ENCODE measurements at regions not wholly inside any gene's neighbourhood (a gene's known extent, or its start where the extent isn't known, plus 50 kb on each side); places are given as distances from the start of the nearest gene placed in this dataset.
A peak's percentile ranks its signal among the peaks of the same experiment; 100 is the strongest.

DNA sequence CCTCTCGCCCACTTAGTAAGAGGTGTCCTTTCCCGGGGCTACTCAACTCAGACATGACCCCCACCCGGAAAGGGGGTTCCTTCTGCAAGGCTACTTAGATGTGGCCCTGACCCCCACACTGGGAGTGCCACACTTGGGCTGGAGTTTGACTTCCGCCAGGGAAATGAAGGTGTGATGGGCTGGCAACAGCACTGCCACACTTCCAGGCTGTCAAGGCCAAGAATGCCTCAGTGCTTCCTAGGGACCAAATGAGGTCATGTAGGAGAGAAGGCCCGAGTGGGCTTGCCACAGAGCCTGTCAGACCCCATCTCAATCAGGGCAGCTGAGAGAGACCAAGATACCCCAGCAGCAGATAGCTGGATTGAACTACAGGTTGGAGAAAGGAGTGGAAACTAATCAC, 55.5 kb downstream of the DRD1 start:
- H3K27ac Mint-ChIP-seq, result no peak overlapping the region
- no peaks in the 10 kb centered on the region for H3K9me3 Mint-ChIP-seq
- no peaks in the 10 kb centered on the region for H3K36me3 Mint-ChIP-seq (ENCODE audit: low read depth)
- DNase-seq (ENCODE audit: low spot score), result no peak
- no peak overlapping the region for H3K4me3 Mint-ChIP-seq
- no peaks in the 10 kb centered on the region for H3K4me1 Mint-ChIP-seq (ENCODE audit: low read depth)
- intact Hi-C loops (cut with micrococcal nuclease), result no loop called here
- H3K27me3 Mint-ChIP-seq (ENCODE audit: insufficient read depth), result peaks cover 13% of the 10 kb centered on the region

DNA sequence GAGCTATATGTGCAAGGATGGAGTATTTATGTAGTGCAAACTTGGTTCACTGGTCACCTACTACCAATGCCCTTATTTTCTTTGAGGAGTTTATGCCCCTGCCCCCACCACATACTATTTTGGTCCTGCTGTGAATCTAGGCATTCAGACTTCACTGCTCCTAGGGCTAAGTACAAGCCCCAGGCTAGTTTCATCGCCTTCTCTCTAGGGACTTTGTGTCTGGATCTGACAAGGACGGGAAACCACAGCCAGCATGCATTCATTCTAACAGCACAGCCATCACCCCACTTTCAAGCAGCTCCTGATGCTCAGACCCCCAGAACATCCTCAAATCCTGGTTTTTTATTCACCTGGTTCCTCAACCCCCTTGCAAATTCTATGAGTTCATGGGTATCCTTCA, 56.8 kb downstream of the DRD1 start:
- Mint-ChIP-seq H3K4me3 (no peak overlapping the region), H3K36me3 (ENCODE audit: low read depth) (no peaks in the 10 kb centered on the region), H3K9me3 (no peaks in the 10 kb centered on the region), H3K4me1 (ENCODE audit: low read depth) (no peaks in the 10 kb centered on the region), H3K27me3 (ENCODE audit: insufficient read depth) (peaks cover 13% of the 10 kb centered on the region), H3K27ac (no peak overlapping the region)
- no peak for DNase-seq (ENCODE audit: low spot score)
- intact Hi-C loops (cut with micrococcal nuclease), result no loop called here

DNA sequence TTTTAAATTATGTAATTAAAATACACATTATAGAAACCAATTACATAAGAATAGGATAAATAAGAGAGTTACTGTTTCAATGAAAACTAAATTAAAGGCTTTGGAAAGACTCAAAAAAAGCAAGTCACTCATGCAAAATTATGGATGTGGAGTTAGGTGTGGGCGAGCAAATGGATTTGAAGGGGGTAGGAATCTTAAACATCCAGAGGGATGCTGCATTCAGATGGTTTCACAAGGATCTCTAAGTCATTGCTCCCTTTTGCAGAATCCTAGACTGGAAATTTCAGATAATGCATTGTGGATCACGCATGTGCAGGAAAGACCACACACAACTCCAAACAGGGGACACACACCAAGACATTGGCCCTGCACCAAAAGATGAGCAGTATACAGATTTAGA, 57.5 kb downstream of the DRD1 start:
- Mint-ChIP-seq H3K27ac (no peak overlapping the region), H3K4me1 (ENCODE audit: low read depth) (no peaks in the 10 kb centered on the region), H3K27me3 (ENCODE audit: insufficient read depth) (peaks cover 13% of the 10 kb centered on the region), H3K9me3 (no peaks in the 10 kb centered on the region), H3K36me3 (ENCODE audit: low read depth) (no peaks in the 10 kb centered on the region), H3K4me3 (no peak overlapping the region)
- intact Hi-C loops (cut with micrococcal nuclease), result no loop called here
- DNase-seq (ENCODE audit: low spot score), result no peak

DNA sequence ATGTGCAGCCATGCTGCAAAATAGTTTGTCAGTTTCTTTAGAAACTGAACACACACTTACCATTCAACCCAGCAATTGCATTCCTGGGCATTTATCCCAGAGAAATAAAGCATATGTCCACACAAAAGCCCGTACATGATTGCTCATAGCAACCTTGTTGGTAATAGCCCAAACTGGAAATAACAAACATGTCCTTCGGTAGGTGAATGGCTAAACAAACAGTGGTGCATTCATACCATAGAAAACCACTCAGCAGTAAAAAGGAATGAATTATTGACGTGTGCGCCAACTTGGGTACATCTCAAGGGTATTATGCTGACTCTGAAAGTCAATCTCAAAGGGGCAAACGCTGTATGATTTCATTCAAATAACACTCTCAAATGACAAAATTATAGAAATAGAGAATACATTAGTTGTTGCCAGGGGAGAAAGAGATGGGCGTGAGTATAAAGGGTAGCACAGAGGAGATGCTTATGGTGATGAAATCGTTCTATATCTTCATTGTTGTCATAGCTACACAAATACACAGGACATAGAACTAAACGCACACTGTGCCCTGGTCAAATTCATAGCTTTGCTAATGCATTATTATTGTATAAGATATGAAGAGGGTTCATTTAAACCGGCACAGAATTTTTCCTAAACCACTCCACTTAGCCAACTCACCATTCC, 58.2 kb downstream of the DRD1 start:
- Mint-ChIP-seq H3K9me3 (no peaks in the 10 kb centered on the region), H3K36me3 (ENCODE audit: low read depth) (no peaks in the 10 kb centered on the region), H3K4me3 (no peak overlapping the region), H3K27ac (no peak overlapping the region), H3K27me3 (ENCODE audit: insufficient read depth) (peaks cover 18% of the 10 kb centered on the region), H3K4me1 (ENCODE audit: low read depth) (no peaks in the 10 kb centered on the region)
- intact Hi-C loops (cut with micrococcal nuclease), result no loop called here
- DNase-seq (ENCODE audit: low spot score), result no peak

DNA sequence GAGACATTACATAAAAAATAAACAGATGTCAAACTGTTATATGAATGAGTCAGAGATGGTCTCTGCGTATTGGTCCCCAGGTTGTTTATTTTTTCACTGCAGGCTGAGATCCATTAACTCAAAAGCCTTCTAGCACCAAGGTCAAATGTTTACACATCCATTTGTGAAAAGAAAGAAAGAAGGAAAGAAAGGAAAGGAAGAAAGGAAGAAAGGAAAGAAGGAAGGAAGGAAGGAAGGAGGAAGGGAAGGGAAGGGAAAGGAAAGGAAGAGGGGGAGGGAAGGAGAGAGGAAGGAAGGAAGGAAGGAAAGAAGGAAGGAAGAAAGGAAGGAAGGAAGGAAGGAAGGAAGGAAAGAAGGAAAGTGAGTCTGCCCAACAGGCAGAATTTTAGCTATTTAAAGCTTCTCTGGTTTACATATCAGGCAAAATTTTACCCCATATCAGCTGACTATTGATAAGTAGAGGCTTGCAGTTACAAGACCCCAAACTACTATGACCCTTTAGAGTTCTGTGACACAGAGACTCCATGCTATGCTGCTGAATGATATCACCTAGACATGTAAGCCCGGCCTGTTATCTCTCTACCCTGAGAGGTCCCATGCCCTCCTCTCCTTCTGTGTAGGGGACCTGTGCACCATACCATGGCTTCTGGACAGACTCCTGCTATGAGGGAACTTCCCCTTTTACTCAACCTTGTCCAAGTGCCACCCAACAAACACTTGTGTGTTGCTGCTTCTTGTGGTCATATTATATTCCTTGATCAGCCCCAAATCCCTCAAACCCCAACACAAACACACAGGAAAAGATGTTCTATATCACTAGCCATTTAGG, 59.0 kb downstream of the DRD1 start:
- Mint-ChIP-seq H3K4me3 (no peak overlapping the region), H3K36me3 (ENCODE audit: low read depth) (no peaks in the 10 kb centered on the region), H3K9me3 (no peaks in the 10 kb centered on the region), H3K4me1 (ENCODE audit: low read depth) (no peaks in the 10 kb centered on the region), H3K27me3 (ENCODE audit: insufficient read depth) (peaks cover 18% of the 10 kb centered on the region), H3K27ac (no peak overlapping the region)
- intact Hi-C loops (cut with micrococcal nuclease), result no loop called here
- no peak for DNase-seq (ENCODE audit: low spot score)

DNA sequence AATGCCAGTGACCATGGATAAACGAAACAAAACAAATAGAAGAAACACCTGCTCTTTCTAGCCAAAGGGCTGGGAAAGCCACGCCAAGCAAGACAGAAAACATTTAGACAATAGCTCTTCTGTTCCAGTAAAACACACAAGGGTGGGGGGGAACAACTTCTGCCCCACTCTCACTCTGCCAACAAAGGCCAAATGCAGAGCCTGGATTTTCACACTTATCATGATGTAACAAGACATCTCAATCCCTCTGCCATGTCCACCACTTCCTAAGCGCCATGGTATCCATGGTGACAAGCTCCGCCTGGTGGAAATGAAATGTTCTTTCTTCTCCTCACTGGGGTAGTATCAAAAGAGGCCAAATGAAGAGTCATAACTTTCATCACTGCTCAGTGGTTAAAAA, 60.6 kb downstream of the DRD1 start:
- Mint-ChIP-seq H3K4me1 (ENCODE audit: low read depth) (no peaks in the 10 kb centered on the region), H3K4me3 (no peak overlapping the region), H3K36me3 (ENCODE audit: low read depth) (no peaks in the 10 kb centered on the region), H3K9me3 (no peaks in the 10 kb centered on the region), H3K27me3 (ENCODE audit: insufficient read depth) (peaks cover 23% of the 10 kb centered on the region), H3K27ac (no peak overlapping the region)
- DNase-seq (ENCODE audit: low spot score), result no peak
- intact Hi-C loops (cut with micrococcal nuclease), result no loop called here

DNA sequence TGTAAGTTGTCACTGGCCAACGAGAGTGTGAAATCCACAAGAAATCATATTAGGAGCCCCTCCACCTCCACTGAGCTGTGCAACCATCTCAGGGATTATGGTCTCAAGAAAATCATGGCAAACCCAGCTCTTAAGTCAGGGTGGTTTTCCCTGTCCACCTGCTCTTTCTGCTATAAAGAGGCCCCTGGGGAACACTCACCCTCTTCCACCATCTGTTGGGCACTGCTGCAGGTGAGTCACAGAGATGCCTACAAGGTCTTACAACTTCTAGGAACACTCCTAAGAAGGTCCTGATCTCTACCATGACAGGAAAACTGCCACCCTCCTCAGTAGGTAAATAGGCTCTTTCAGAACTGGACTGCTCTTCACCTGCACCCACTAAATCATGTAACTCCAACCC, 61.8 kb downstream of the DRD1 start:
- Mint-ChIP-seq H3K9me3 (no peaks in the 10 kb centered on the region), H3K36me3 (ENCODE audit: low read depth) (no peaks in the 10 kb centered on the region), H3K27me3 (ENCODE audit: insufficient read depth) (peaks cover 28% of the 10 kb centered on the region), H3K4me3 (no peak overlapping the region), H3K4me1 (ENCODE audit: low read depth) (no peaks in the 10 kb centered on the region), H3K27ac (no peak overlapping the region)
- DNase-seq (ENCODE audit: low spot score), result no peak
- intact Hi-C loops (cut with micrococcal nuclease), result no loop called here

DNA sequence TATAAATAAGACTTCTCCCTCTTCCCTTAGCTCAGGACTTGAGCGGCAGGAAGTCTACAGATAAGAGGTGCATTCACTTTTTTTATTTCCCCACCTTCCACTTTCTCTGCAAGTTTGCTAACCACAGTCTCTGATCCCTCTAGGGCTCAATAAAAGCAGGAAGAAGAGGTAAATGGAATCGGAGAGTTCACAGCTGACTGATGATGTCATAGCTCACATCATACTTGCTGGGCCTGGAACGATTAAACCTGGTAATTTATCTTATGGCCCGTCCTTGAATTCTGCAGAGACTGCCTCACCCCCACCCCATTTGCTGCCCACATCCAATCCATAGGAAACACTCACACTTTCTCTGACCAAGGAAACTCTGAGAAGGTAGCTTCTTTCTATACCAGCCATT, 62.9 kb downstream of the DRD1 start:
- Mint-ChIP-seq H3K27me3 (ENCODE audit: insufficient read depth) (peaks cover 28% of the 10 kb centered on the region), H3K27ac (no peak overlapping the region), H3K4me1 (ENCODE audit: low read depth) (no peaks in the 10 kb centered on the region), H3K4me3 (no peak overlapping the region), H3K36me3 (ENCODE audit: low read depth) (no peaks in the 10 kb centered on the region), H3K9me3 (no peaks in the 10 kb centered on the region)
- intact Hi-C loops (cut with micrococcal nuclease), result no loop called here
- DNase-seq (ENCODE audit: low spot score), result no peak

DNA sequence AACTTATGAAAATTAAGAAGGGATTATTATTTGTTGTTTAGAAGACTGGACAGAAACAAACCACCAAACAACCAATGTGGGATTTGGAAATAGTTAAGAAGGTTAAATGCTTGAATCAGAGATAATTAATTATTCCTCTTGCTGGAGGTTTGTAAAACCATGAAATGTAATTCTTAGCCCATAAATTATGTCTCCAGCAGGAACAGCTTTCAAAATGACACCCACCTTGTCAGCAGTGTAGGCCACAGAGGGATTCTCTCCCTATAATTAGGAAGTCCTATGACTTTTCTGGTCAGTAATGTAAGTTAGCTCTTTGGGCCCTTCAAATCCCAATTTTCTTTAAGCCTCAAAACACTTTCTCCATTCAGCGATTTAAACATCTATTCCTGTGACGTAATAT, 63.3 kb downstream of the DRD1 start:
- Mint-ChIP-seq H3K4me3 (no peak overlapping the region), H3K36me3 (ENCODE audit: low read depth) (no peaks in the 10 kb centered on the region), H3K4me1 (ENCODE audit: low read depth) (no peaks in the 10 kb centered on the region), H3K27ac (no peak overlapping the region), H3K27me3 (ENCODE audit: insufficient read depth) (peaks cover 28% of the 10 kb centered on the region), H3K9me3 (no peaks in the 10 kb centered on the region)
- no peak for DNase-seq (ENCODE audit: low spot score)
- intact Hi-C loops (cut with micrococcal nuclease), result no loop called here

DNA sequence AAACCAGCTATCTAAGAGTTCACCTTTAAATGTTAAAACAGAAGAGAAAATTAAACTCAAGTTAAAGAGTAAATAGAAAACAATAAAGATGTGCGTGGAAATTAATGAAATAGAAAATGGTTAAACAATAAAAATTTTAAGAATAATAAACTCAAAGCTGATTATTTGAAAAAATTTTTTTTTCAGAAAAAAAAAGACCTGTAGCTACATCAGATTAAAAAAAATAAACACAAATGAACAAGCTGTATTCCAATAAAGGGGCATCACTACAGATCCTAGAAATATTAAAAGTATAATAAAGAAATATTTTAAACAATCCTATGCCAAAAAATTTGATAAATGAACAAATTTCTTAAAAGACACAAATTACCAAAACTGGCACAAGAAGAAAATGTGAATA, 64.1 kb downstream of the DRD1 start:
- H3K27ac Mint-ChIP-seq, result no peak overlapping the region
- DNase-seq (ENCODE audit: low spot score), result no peak
- H3K36me3 Mint-ChIP-seq (ENCODE audit: low read depth), result no peaks in the 10 kb centered on the region
- no peak overlapping the region for H3K4me3 Mint-ChIP-seq
- peaks cover 26% of the 10 kb centered on the region for H3K27me3 Mint-ChIP-seq (ENCODE audit: insufficient read depth)
- no peaks in the 10 kb centered on the region for H3K4me1 Mint-ChIP-seq (ENCODE audit: low read depth)
- intact Hi-C loops (cut with micrococcal nuclease), result no loop called here
- H3K9me3 Mint-ChIP-seq, result no peaks in the 10 kb centered on the region

DNA sequence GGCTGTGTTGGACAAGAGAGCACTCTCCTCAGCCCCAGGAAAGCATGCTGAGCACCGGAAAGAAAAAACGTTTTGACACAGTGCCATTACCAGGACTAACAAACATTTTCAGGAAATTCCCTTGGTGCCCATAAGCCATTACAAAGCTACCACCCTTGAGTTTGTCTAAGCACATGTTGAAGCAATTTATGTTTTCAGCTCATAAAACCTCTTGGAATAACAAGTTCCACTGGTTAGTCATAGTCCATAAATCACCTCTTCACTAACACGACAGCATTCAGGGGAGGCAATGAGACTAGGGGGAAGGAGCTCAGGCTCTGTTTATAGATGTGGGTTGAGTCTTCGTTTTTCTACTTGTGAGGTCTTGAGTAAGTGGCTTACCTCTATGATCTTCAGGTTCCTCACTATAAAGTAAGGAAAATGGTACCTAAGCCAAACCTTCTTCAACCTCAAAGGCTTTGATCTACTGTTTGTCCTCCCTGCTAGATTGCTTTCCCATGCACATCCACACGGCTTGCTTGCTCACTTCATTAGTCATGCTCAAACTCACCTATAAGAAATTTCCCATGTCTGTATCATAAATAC, 65.4 kb downstream of the DRD1 start:
- no peak overlapping the region for H3K27ac Mint-ChIP-seq
- intact Hi-C loops (cut with micrococcal nuclease), result no loop called here
- H3K9me3 Mint-ChIP-seq, result no peaks in the 10 kb centered on the region
- H3K4me3 Mint-ChIP-seq, result no peak overlapping the region
- peaks cover 15% of the 10 kb centered on the region for H3K27me3 Mint-ChIP-seq (ENCODE audit: insufficient read depth)
- no peaks in the 10 kb centered on the region for H3K4me1 Mint-ChIP-seq (ENCODE audit: low read depth)
- H3K36me3 Mint-ChIP-seq (ENCODE audit: low read depth), result no peaks in the 10 kb centered on the region
- DNase-seq (ENCODE audit: low spot score), result no peak

DNA sequence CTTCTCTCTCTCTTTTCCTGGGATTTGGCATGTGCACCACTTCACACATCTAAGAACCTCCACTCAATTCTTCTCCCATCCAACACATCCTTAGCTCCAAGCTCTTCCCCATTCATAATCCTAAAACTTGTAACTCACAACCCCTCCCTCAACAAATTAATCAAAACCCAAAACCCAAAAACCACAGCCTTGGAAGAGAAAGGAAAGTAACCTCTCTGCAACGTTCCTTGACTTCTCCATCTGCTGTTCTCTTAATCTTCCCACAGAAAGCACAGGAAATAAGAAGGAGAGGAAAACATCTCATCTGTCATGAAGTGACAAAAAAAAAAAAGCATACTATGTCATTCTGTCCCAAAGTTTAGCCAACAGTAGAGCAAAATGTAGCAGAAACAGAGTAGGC, 66.2 kb downstream of the DRD1 start:
- no peak for DNase-seq (ENCODE audit: low spot score)
- Mint-ChIP-seq H3K36me3 (ENCODE audit: low read depth) (no peaks in the 10 kb centered on the region), H3K4me1 (ENCODE audit: low read depth) (no peaks in the 10 kb centered on the region), H3K27ac (peak overlapping the region; percentile 27), H3K27me3 (ENCODE audit: insufficient read depth) (peaks cover 15% of the 10 kb centered on the region), H3K9me3 (no peaks in the 10 kb centered on the region), H3K4me3 (no peak overlapping the region)
- intact Hi-C loops (cut with micrococcal nuclease), result no loop called here

DNA sequence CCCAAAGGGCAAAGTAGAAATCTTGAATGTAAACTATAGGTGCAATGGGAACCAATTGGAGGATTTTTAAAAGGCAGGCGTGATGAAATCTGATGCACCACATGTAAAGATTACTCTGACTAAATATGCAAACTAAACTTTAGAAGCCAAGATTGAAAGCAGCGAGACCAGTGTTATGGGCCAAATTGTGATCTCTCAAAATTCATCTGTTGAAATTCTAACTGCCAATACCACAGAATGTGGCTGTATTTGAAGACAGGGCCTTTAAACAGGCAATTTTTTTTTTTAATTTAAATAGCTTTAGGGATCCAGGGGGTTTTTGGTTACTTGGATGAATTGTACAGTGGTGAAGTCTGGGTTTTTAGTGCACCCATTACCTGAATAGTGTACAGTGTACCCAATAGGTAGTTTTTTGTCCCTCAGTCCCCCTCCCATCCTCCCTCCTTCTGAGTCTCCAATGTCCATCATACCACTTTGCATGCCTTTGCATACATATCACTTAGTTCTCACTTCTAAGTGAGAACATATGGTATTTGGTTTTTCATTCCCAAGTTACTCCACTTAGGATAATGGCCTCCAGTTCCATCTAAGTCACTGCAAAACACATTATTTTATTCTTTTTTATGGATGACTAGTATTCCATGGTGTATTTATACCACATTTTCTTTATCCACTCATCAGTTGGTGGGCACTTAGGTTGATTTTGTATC, 69.7 kb downstream of the DRD1 start:
- no peak overlapping the region for H3K27ac Mint-ChIP-seq
- H3K9me3 Mint-ChIP-seq, result no peaks in the 10 kb centered on the region
- no peak for DNase-seq (ENCODE audit: low spot score)
- no peak overlapping the region for H3K4me3 Mint-ChIP-seq
- peaks cover 10% of the 10 kb centered on the region for H3K27me3 Mint-ChIP-seq (ENCODE audit: insufficient read depth)
- no peaks in the 10 kb centered on the region for H3K4me1 Mint-ChIP-seq (ENCODE audit: low read depth)
- H3K36me3 Mint-ChIP-seq (ENCODE audit: low read depth), result no peaks in the 10 kb centered on the region
- intact Hi-C loops (cut with micrococcal nuclease), result no loop called here

Data from activated T-helper 1 cell treated with anti-CD3 and anti-CD28 coated beads, Interleukin-12 subunit alpha, Interleukin-12 subunit beta, Interleukin-2, Interleukin-4 antibody, amounts not matched to agents 30 ng/mL and 10 ng/mL and 1 ng/mL, durations not matched to agents 14 hours and 24 hours and 36 hours (primary cell).